CD14-positive monocyte (primary cell): ENCODE measurements at regions not wholly inside any gene's neighbourhood (a gene's known extent, or its start where the extent isn't known, plus 50 kb on each side); places are given as distances from the start of the nearest gene placed in this dataset.

Experiments
- DNase-seq, 3 donors: peaks; one replicate each; pipeline ENCODE4 v3.0.0-alpha.2; 2011 to 2022
- H2AFZ ChIP-seq: 2 replicates; pipeline ENCODE4 v1.6.0; 2012; ENCODE audit warnings: mild to moderate bottlenecking, low read depth, low read length, inconsistent platforms; ENCODE audit not compliant: insufficient read depth, poor library complexity, severe bottlenecking
- H3K27ac ChIP-seq, 2 donors: 1 replicate in 1 of 2; 2 replicates in 1 of 2; pipeline ENCODE4 v1.5.1; 2012 to 2013; ENCODE audit warnings: low read length in 2 of 2, control low read depth in 1 of 2, inconsistent platforms in 1 of 2, low read depth in 1 of 2, mild to moderate bottlenecking in 1 of 2
- H3K27me3 ChIP-seq, 2 donors: one replicate each; pipeline versions ENCODE4 v1.6.0 to v1.6.1; 2011 to 2013; ENCODE audit warnings: low read length in 2 of 2; ENCODE audit not compliant: control insufficient read depth in 2 of 2, insufficient read depth in 2 of 2
- H3K36me3 ChIP-seq, 2 donors: replicated peaks in 1 of 2; 1 replicate in 1 of 2; 2 replicates in 1 of 2; pipeline versions ENCODE4 v1.5.1 to v1.6.1; 2012 to 2013; ENCODE audit warnings: low read length in 2 of 2, control low read depth in 1 of 2, inconsistent platforms in 1 of 2, mild to moderate bottlenecking in 1 of 2; ENCODE audit not compliant: insufficient read depth in 2 of 2, control insufficient read depth in 1 of 2
- H3K4me1 ChIP-seq, 2 donors: 1 replicate in 1 of 2; 2 replicates in 1 of 2; pipeline versions ENCODE4 v1.5.1 to v1.6.1; 2012 to 2013; ENCODE audit warnings: low read length in 2 of 2, control low read depth in 1 of 2, inconsistent platforms in 1 of 2, mild to moderate bottlenecking in 1 of 2, moderate library complexity in 1 of 2; ENCODE audit not compliant: insufficient read depth in 2 of 2, control insufficient read depth in 1 of 2
- H3K4me2 ChIP-seq: replicated peaks from 2 replicates; pipeline ENCODE3; 2012; ENCODE audit warnings: low read length, moderate library complexity, mild to moderate bottlenecking; ENCODE audit not compliant: poor library complexity, severe bottlenecking; ENCODE audit errors: extremely low read depth
- H3K4me3 ChIP-seq, 3 experiments: fragments of 200-600 bp in 1 of 3; sonication (generic) in 1 of 3; replicated peaks in 1 of 3; 1 replicate in 2 of 3; 2 replicates in 1 of 3; pipeline ENCODE4 v1.5.1; 2011 to 2013; ENCODE audit warnings: low read length in 3 of 3, mild to moderate bottlenecking in 3 of 3, control low read depth in 2 of 3, low read depth in 2 of 3, inconsistent platforms in 1 of 3, moderate library complexity in 1 of 3
- H3K79me2 ChIP-seq: 2 replicates; pipeline ENCODE4 v1.6.0; 2012; ENCODE audit warnings: mild to moderate bottlenecking, control low read depth, inconsistent platforms, low read length, moderate library complexity; ENCODE audit not compliant: insufficient read depth
- H3K9ac ChIP-seq: 2 replicates; pipeline ENCODE4 v1.6.0; 2017; ENCODE audit warnings: low read length, mild to moderate bottlenecking; ENCODE audit not compliant: insufficient read depth, poor library complexity, severe bottlenecking
- H3K9me3 ChIP-seq, 2 donors: replicated peaks in 1 of 2; 1 replicate in 1 of 2; 2 replicates in 1 of 2; pipeline versions ENCODE4 v1.5.1 to v1.6.1; 2012 to 2013; ENCODE audit warnings: low read length in 2 of 2, control low read depth in 1 of 2; ENCODE audit not compliant: control insufficient read depth in 1 of 2, insufficient read depth in 1 of 2
- H4K20me1 ChIP-seq: 2 replicates; pipeline ENCODE4 v1.6.0; 2012; ENCODE audit warnings: mild to moderate bottlenecking, low read length, control low read depth, moderate library complexity; ENCODE audit not compliant: insufficient read depth
- H3K27ac Mint-ChIP-seq, 7 donors: one replicate each; pipeline ENCODE4 v1.8.0; 2020; ENCODE audit warnings: mild to moderate bottlenecking in 7 of 7, mixed read lengths in 7 of 7, moderate library complexity in 6 of 7, inconsistent platforms in 2 of 7
- H3K27me3 Mint-ChIP-seq, 3 donors: one replicate each; pipeline ENCODE4 v1.8.0; 2021 to 2022; ENCODE audit warnings: low read depth in 3 of 3, mild to moderate bottlenecking in 3 of 3, mixed read lengths in 3 of 3, moderate library complexity in 3 of 3, inconsistent platforms in 1 of 3
- H3K36me3 Mint-ChIP-seq, 2 donors: one replicate each; pipeline ENCODE4 v1.8.0; 2020; ENCODE audit warnings: mixed read lengths in 2 of 2, inconsistent platforms in 1 of 2, mild to moderate bottlenecking in 1 of 2
- H3K4me1 Mint-ChIP-seq: one replicate; pipeline ENCODE4 v1.8.0; 2020; ENCODE audit warnings: mild to moderate bottlenecking, mixed read lengths
- H3K4me3 Mint-ChIP-seq, 2 donors: one replicate each; pipeline ENCODE4 v1.8.0; 2020; ENCODE audit warnings: mild to moderate bottlenecking in 2 of 2, mixed read lengths in 2 of 2, moderate library complexity in 1 of 2
- H3K9me3 Mint-ChIP-seq, 7 donors: one replicate each; pipeline ENCODE4 v1.8.0; 2020 to 2022; ENCODE audit warnings: mixed read lengths in 7 of 7, mild to moderate bottlenecking in 6 of 7, moderate library complexity in 6 of 7, inconsistent platforms in 2 of 7
- WGBS: methylation state at CpG from one replicate; pipeline ENCODE4 v1.1.5; 2013; ENCODE audit warnings: missing lambda C conversion rate; ENCODE audit not compliant: insufficient coverage; 5-methylcytosine and 5-hydroxymethylcytosine counted together
- intact Hi-C, 2 donors: fragments of 100-400 bp; cut with micrococcal nuclease; formaldehyde crosslinking; loops; one replicate each; pipeline versions ENCODE4 v1.15.0 to v1.15.1; 2023
- TF ChIP-seq, protein P1 (sequence below): fragments of 200-600 bp; IDR thresholded peaks from one replicate; pipeline ENCODE4 v1.8.0; 2022; ENCODE audit warnings: antibody characterized with exemption, mild to moderate bottlenecking

DNA sequence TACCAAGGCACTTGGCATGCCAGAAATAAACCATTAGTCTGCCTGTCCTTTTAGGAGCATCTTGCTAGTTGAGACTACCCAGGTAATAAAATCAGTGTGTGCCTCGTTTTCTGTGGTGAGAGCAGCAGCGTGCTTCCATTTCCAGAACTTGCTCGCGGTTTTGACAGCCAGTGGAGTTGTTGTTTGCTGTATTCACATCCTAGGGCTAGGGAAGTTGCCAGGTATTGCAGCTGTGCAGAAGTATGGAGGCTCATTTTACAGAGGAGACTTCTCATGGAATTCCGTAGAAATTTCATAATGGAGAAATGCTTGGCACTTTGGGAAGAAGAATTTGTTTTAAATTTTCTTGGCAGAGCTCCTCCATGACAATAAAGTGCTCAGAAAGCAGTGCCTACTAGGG lies 1355.1 kb upstream of the ZEB2 start:
- Mint-ChIP-seq H3K4me3 (no peak overlapping the region), H3K27me3 (peaks cover 0 to 2% (median 0%) of the 10 kb centered on the region in 3 donors), H3K4me1 (no peaks in the 10 kb centered on the region), H3K9me3 (peaks cover 0 to 6% (median 2%) of the 10 kb centered on the region in 7 donors), H3K27ac (no peak overlapping the region), H3K36me3 (no peaks in the 10 kb centered on the region)
- no peaks in the 10 kb centered on the region for H3K79me2 ChIP-seq
- no peaks in the 10 kb centered on the region for H3K9me3 ChIP-seq
- 94% methylated on average over 5 of the region's 5 CpGs for WGBS
- no peaks in the 10 kb centered on the region for H3K27me3 ChIP-seq
- no peak overlapping the region for H3K9ac ChIP-seq
- no peak overlapping the region for H2AFZ ChIP-seq
- no peaks in the 10 kb centered on the region for H4K20me1 ChIP-seq
- no peak overlapping the region for H3K27ac ChIP-seq
- no peaks in the 10 kb centered on the region for H3K36me3 ChIP-seq
- H3K4me3 ChIP-seq: no peak overlapping the region
- no peaks in the 10 kb centered on the region for H3K4me1 ChIP-seq
- DNase-seq: no peak
- intact Hi-C loops: no loop called here
- TF ChIP-seq, protein P1, sequence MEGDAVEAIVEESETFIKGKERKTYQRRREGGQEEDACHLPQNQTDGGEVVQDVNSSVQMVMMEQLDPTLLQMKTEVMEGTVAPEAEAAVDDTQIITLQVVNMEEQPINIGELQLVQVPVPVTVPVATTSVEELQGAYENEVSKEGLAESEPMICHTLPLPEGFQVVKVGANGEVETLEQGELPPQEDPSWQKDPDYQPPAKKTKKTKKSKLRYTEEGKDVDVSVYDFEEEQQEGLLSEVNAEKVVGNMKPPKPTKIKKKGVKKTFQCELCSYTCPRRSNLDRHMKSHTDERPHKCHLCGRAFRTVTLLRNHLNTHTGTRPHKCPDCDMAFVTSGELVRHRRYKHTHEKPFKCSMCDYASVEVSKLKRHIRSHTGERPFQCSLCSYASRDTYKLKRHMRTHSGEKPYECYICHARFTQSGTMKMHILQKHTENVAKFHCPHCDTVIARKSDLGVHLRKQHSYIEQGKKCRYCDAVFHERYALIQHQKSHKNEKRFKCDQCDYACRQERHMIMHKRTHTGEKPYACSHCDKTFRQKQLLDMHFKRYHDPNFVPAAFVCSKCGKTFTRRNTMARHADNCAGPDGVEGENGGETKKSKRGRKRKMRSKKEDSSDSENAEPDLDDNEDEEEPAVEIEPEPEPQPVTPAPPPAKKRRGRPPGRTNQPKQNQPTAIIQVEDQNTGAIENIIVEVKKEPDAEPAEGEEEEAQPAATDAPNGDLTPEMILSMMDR: no peak
- no peak overlapping the region for H3K4me2 ChIP-seq

DNA sequence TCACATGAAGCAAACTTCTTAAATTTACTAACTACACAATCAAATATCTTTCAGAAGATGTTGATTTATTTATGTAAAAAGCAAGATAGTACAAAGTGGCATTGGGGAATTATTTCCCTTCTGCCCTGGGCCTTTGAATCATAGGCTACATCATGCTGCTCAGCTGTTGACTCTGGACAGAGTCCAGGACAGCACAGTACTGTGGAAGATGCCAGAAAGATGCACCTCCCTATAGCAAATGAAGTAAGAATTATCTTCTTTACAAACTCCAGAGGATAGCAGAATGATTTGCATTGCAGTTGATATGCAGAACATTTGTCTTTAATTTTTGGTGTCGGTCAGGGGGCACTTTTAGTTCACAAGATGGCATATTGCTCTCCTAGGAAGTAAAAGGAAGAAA lies 1354.5 kb upstream of the ZEB2 start:
- no peaks in the 10 kb centered on the region for H3K79me2 ChIP-seq
- Mint-ChIP-seq H3K27ac (no peak overlapping the region), H3K4me3 (no peak overlapping the region), H3K36me3 (no peaks in the 10 kb centered on the region), H3K4me1 (no peaks in the 10 kb centered on the region), H3K9me3 (peaks cover 0 to 6% (median 2%) of the 10 kb centered on the region in 7 donors), H3K27me3 (peaks cover 0 to 2% (median 0%) of the 10 kb centered on the region in 3 donors)
- H3K4me1 ChIP-seq: no peaks in the 10 kb centered on the region
- H3K9me3 ChIP-seq: no peaks in the 10 kb centered on the region
- no peak overlapping the region for H2AFZ ChIP-seq
- TF ChIP-seq, protein P1: no peak
- no peak for DNase-seq
- intact Hi-C loops: no loop called here
- H4K20me1 ChIP-seq: no peaks in the 10 kb centered on the region
- no peak overlapping the region for H3K4me2 ChIP-seq
- no peak overlapping the region for H3K27ac ChIP-seq
- H3K27me3 ChIP-seq: no peaks in the 10 kb centered on the region
- H3K4me3 ChIP-seq: no peak overlapping the region
- no CpG with 5 or more reads among the region's 1 CpG for WGBS
- H3K9ac ChIP-seq: no peak overlapping the region
- no peaks in the 10 kb centered on the region for H3K36me3 ChIP-seq
